HepG2 (cell line): ENCODE measurements at regions not wholly inside any gene's neighbourhood (a gene's known extent, or its start where the extent isn't known, plus 50 kb on each side); places are given as distances from the start of the nearest gene placed in this dataset.

Source experiments
- ATAC-seq: fragments of 200-7000 bp; cut with Tn5 transposase; 3 replicates; pipeline ENCODE4 v1.9.1; 2020; ENCODE audit warnings: mild to moderate bottlenecking, moderate library complexity
- BruUV-seq: library from RNA; stranded (reverse); fragments of 400-500 nt; replicated peaks from 2 replicates; lab custom pipeline; 2021; lab: Mats Ljungman, UMichigan
- CTCF ChIA-PET: fragments of 300-600 bp; formaldehyde crosslinking; extraction: SDS; loops from one replicate; lab custom pipeline; 2021; ENCODE audit warnings: low total read pairs, inconsistent platforms, low intra/inter-chr PET ratio; lab: Yijun Ruan, JAX
- POLR2A ChIA-PET: fragments of 350-600 bp; sonication (Branson Sonifier 250); formaldehyde crosslinking; loops from one replicate; lab custom pipeline; 2020; ENCODE audit warnings: antibody characterized with exemption, inconsistent platforms; lab: Yijun Ruan, JAX
- DNase-seq: peaks from one replicate; pipeline ENCODE4 v3.0.0-alpha.2; 2015; ENCODE audit warnings: low spot score
- FAIRE-seq: peaks from 3 replicates; lab custom pipeline; 2011; peaks lifted over from hg19 to GRCh38; lab: Jason Lieb, UNC
- H2AFZ ChIP-seq: one replicate; pipeline ENCODE4 v1.6.1; 2011; ENCODE audit warnings: low read length, inconsistent platforms
- H3K27ac ChIP-seq: fragments of 300-600 bp; 3 replicates; pipeline ENCODE4 v1.8.0; 2011; ENCODE audit warnings: mixed run types, mild to moderate bottlenecking, mixed read lengths, low read length, inconsistent platforms; ENCODE audit not compliant: insufficient read depth; ENCODE audit errors: extremely low read length
- H3K27me3 ChIP-seq, 2 experiments: fragments of 200-600 bp in 1 of 2; 2 replicates in 1 of 2; 3 replicates in 1 of 2; pipeline versions ENCODE4 v1.6.0 to v1.8.0; 2011; ENCODE audit warnings: low read length in 2 of 2, mild to moderate bottlenecking in 2 of 2, moderate library complexity in 2 of 2, inconsistent platforms in 1 of 2; ENCODE audit not compliant: insufficient read depth in 2 of 2, control insufficient read depth in 1 of 2
- H3K36me3 ChIP-seq, 2 experiments: fragments of 200-600 bp in 1 of 2; replicated peaks in 1 of 2; 2 replicates in 1 of 2; 3 replicates in 1 of 2; pipeline versions ENCODE4 v1.5.1 to v1.8.0; 2011; ENCODE audit warnings: low read length in 2 of 2, inconsistent platforms in 1 of 2; ENCODE audit not compliant: insufficient read depth in 2 of 2, control insufficient read depth in 1 of 2
- H3K4me1 ChIP-seq: 2 replicates; pipeline ENCODE4 v1.5.1; 2012; ENCODE audit warnings: low read length, inconsistent platforms; ENCODE audit not compliant: insufficient read depth
- H3K4me2 ChIP-seq: 2 replicates; pipeline ENCODE4 v1.6.0; 2011; ENCODE audit warnings: low read depth, low read length, inconsistent platforms
- H3K4me3 ChIP-seq, 3 experiments: fragments of 200-600 bp in 1 of 3; sonication (generic), shearing (Covaris generic) in 1 of 3; replicated peaks in 1 of 3; 2 replicates each; pipeline ENCODE4 v1.5.1; 2011 to 2016; ENCODE audit warnings: low read length in 3 of 3, inconsistent platforms in 2 of 3, low read depth in 2 of 3, mild to moderate bottlenecking in 2 of 3, control low read depth in 1 of 3, mixed read lengths in 1 of 3; ENCODE audit not compliant: insufficient read depth in 1 of 3
- H3K79me2 ChIP-seq: one replicate; pipeline ENCODE4 v1.6.1; 2011; ENCODE audit warnings: low read length, inconsistent platforms; ENCODE audit not compliant: insufficient read depth
- H3K9ac ChIP-seq: 2 replicates; pipeline ENCODE4 v1.6.0; 2011; ENCODE audit warnings: mild to moderate bottlenecking, low read depth, low read length, inconsistent platforms; ENCODE audit not compliant: insufficient read depth
- H3K9me3 ChIP-seq: 2 replicates; pipeline ENCODE4 v1.5.1; 2012; ENCODE audit warnings: mild to moderate bottlenecking, low read length
- H4K20me1 ChIP-seq: 2 replicates; pipeline ENCODE4 v1.6.0; 2011; ENCODE audit warnings: inconsistent platforms, mild to moderate bottlenecking, low read length, moderate library complexity; ENCODE audit not compliant: insufficient read depth
- ATF7-NPFF ChIP-seq: sonication (generic); formaldehyde crosslinking; IDR thresholded peaks from 2 replicates; pipeline ENCODE4 v1.8.1; 2023; ENCODE audit warnings: mild to moderate bottlenecking, low read depth, missing genetic modification reagents, moderate library complexity
- CBX1 ChIP-seq: IDR thresholded peaks from one replicate; pipeline ENCODE4 v1.6.1; 2016; ENCODE audit warnings: antibody characterized with exemption, low read depth
- CREB1 ChIP-seq, 2 experiments: fragments of 450-650 bp in 1 of 2; IDR thresholded peaks; 2 replicates each; pipeline ENCODE4 v1.6.1; 2016 to 2017; ENCODE audit warnings: control low read depth in 1 of 2, mild to moderate bottlenecking in 1 of 2, missing compliant biosample characterization in 1 of 2, missing genetic modification characterization in 1 of 2
- DR1 ChIP-seq: sonication (generic); formaldehyde crosslinking; IDR thresholded peaks from 2 replicates; pipeline ENCODE4 v1.8.0; 2021; ENCODE audit warnings: mild to moderate bottlenecking, missing genetic modification reagents, inconsistent platforms
- ETV5 ChIP-seq: IDR thresholded peaks from 2 replicates; pipeline ENCODE4 v1.6.1; 2018; ENCODE audit warnings: missing biosample characterization, missing genetic modification reagents, inconsistent platforms, borderline replicate concordance
- GPN1 ChIP-seq: sonication (generic); formaldehyde crosslinking; IDR thresholded peaks from 2 replicates; pipeline ENCODE4 v1.5.1; 2020; ENCODE audit warnings: missing genetic modification reagents, borderline replicate concordance
- HDAC1 ChIP-seq: sonication (generic); formaldehyde crosslinking; IDR thresholded peaks from 2 replicates; pipeline ENCODE4 v1.5.1; 2020; ENCODE audit warnings: mild to moderate bottlenecking, missing genetic modification reagents
- KAT2B ChIP-seq: fragments of 150-350 bp; IDR thresholded peaks from 2 replicates; pipeline ENCODE4 v1.6.1; 2014; ENCODE audit warnings: low read depth, low read length, borderline replicate concordance
- KMT2B ChIP-seq: IDR thresholded peaks from 2 replicates; pipeline ENCODE4 v1.6.1; 2016; ENCODE audit warnings: missing genetic modification reagents, missing compliant biosample characterization
- POLR2A ChIP-seq, 2 experiments: IDR thresholded peaks; 2 replicates each; pipeline ENCODE4 v1.6.1; 2011; ENCODE audit warnings: low read depth in 2 of 2, low read length in 2 of 2, mild to moderate bottlenecking in 1 of 2, moderate library complexity in 1 of 2; ENCODE audit not compliant: insufficient read depth in 1 of 2
- RXRB ChIP-seq: IDR thresholded peaks from 2 replicates; pipeline ENCODE4 v1.6.1; 2016; ENCODE audit warnings: borderline replicate concordance, missing genetic modification reagents, missing compliant biosample characterization
- TRIM24 ChIP-seq: sonication (generic); formaldehyde crosslinking; IDR thresholded peaks from 2 replicates; pipeline ENCODE4 v1.8.0; 2022; ENCODE audit warnings: mild to moderate bottlenecking, missing genetic modification reagents
- YEATS4 ChIP-seq: sonication (generic); formaldehyde crosslinking; IDR thresholded peaks from 2 replicates; pipeline ENCODE4 v1.4.0; 2020; ENCODE audit warnings: missing genetic modification reagents, borderline replicate concordance
- YY1 ChIP-seq: IDR thresholded peaks from 2 replicates; pipeline ENCODE4 v1.6.1; 2011; ENCODE audit warnings: low read length, low read depth, moderate library complexity, mild to moderate bottlenecking; ENCODE audit not compliant: insufficient read depth, insufficient replicate concordance
- ZNF615 ChIP-seq: sonication (generic); formaldehyde crosslinking; IDR thresholded peaks from 2 replicates; pipeline ENCODE4 v1.5.0; 2020; ENCODE audit warnings: mild to moderate bottlenecking, missing genetic modification reagents, borderline replicate concordance
- WGBS: methylation state at CpG from one replicate; pipeline ENCODE4 v1.1.6; 2017; ENCODE audit warnings: low lambda C conversion rate; 5-methylcytosine and 5-hydroxymethylcytosine counted together
- in situ Hi-C: cut with HindIII; loops from 2 replicates; pipeline ENCODE4 v1.10.0; 2017; ENCODE audit warnings: low pct_unique_long_range_greater_than_20kb; ENCODE audit not compliant: extremely low pct_ligation_motif_present
- intact Hi-C: fragments of 100-400 bp; cut with micrococcal nuclease; formaldehyde crosslinking; loops from one replicate; pipeline ENCODE4 v1.10.0; 2022; ENCODE audit not compliant: unreplicated experiment
- TF ChIP-seq, protein P1 (sequence below): sonication (generic); formaldehyde crosslinking; IDR thresholded peaks from 2 replicates; pipeline ENCODE4 v1.4.0; 2020; ENCODE audit warnings: missing genetic modification reagents
- TF ChIP-seq, protein P2 (sequence below): sonication (generic); formaldehyde crosslinking; IDR thresholded peaks from 2 replicates; pipeline ENCODE4 v1.5.1; 2020; ENCODE audit warnings: mild to moderate bottlenecking, moderate library complexity, missing genetic modification reagents

GRCh38 chr1:194474701-194475100 is 1288.3 kb upstream of the B3GALT2 start:
- H3K9me3 ChIP-seq: no peaks in the 10 kb centered on the region
- DNase-seq (no peak), ATAC-seq (no peak), FAIRE-seq (no peak)
- H3K27me3 ChIP-seq: no peaks in the 10 kb centered on the region
- ChIA-PET CTCF (no interaction called here), POLR2A (no interaction called here)
- WGBS: 39% methylated on average over 3 of the region's 3 CpGs
- no peak overlapping the region for H3K27ac ChIP-seq
- H2AFZ ChIP-seq: no peak overlapping the region
- H3K9ac ChIP-seq: no peak overlapping the region
- in situ Hi-C loops: no loop called here
- no peaks in the 10 kb centered on the region for H4K20me1 ChIP-seq
- H3K79me2 ChIP-seq: no peaks in the 10 kb centered on the region
- no peak overlapping the region for H3K4me2 ChIP-seq
- no TSS peak for BruUV-seq
- intact Hi-C loops: no loop called here
- no peaks in the 10 kb centered on the region for H3K36me3 ChIP-seq
- TF ChIP-seq ETV5 (CRISPR knock-in tag) (no peak), DR1 (CRISPR knock-in tag) (no peak), ZNF615 (no peak), RXRB (CRISPR knock-in tag) (no peak), KAT2B (no peak), GPN1 (CRISPR knock-in tag) (no peak), CREB1 (IDR thresholded peaks at IDR 0.05) (no peak), CREB1 (CRISPR knock-in tag; IDR thresholded peaks at IDR 0.05) (no peak), POLR2A (IDR thresholded peaks at IDR 0.05; ENCODE audit: insufficient read depth in 1 of 2, low read depth in 2 of 2, low read length in 2 of 2) (no peak), KMT2B (no peak), HDAC1 (CRISPR knock-in tag) (no peak), YY1 (no peak), ATF7-NPFF (CRISPR knock-in tag) (no peak), CBX1 (no peak), TRIM24 (CRISPR knock-in tag) (no peak), YEATS4 (CRISPR knock-in tag) (no peak)
- TF ChIP-seq, protein P1, sequence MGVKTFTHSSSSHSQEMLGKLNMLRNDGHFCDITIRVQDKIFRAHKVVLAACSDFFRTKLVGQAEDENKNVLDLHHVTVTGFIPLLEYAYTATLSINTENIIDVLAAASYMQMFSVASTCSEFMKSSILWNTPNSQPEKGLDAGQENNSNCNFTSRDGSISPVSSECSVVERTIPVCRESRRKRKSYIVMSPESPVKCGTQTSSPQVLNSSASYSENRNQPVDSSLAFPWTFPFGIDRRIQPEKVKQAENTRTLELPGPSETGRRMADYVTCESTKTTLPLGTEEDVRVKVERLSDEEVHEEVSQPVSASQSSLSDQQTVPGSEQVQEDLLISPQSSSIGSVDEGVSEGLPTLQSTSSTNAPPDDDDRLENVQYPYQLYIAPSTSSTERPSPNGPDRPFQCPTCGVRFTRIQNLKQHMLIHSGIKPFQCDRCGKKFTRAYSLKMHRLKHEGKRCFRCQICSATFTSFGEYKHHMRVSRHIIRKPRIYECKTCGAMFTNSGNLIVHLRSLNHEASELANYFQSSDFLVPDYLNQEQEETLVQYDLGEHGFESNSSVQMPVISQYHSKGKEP (CRISPR knock-in tag): no peak
- TF ChIP-seq, protein P2, sequence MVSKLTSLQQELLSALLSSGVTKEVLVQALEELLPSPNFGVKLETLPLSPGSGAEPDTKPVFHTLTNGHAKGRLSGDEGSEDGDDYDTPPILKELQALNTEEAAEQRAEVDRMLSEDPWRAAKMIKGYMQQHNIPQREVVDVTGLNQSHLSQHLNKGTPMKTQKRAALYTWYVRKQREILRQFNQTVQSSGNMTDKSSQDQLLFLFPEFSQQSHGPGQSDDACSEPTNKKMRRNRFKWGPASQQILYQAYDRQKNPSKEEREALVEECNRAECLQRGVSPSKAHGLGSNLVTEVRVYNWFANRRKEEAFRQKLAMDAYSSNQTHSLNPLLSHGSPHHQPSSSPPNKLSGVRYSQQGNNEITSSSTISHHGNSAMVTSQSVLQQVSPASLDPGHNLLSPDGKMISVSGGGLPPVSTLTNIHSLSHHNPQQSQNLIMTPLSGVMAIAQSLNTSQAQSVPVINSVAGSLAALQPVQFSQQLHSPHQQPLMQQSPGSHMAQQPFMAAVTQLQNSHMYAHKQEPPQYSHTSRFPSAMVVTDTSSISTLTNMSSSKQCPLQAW (CRISPR knock-in tag): no peak
- no peaks in the 10 kb centered on the region for H3K4me1 ChIP-seq
- no peak overlapping the region for H3K4me3 ChIP-seq
